HuH-7 (cell line): ENCODE measurements at regions not wholly inside any gene's neighbourhood (a gene's known extent, or its start where the extent isn't known, plus 50 kb on each side); places are given as distances from the start of the nearest gene placed in this dataset.
A peak's percentile ranks its signal among the peaks of the same experiment; 100 is the strongest.
"Not testable (repeated sequence)": the region's sequence is repeated elsewhere in the genome, so short reads cannot be mapped to it uniquely, and the experiment has no call there.

ENCODE experiments used
- DNase-seq: peaks from one replicate; pipeline ENCODE4 v3.0.0; 2011; ENCODE audit warnings: low spot score

DNA sequence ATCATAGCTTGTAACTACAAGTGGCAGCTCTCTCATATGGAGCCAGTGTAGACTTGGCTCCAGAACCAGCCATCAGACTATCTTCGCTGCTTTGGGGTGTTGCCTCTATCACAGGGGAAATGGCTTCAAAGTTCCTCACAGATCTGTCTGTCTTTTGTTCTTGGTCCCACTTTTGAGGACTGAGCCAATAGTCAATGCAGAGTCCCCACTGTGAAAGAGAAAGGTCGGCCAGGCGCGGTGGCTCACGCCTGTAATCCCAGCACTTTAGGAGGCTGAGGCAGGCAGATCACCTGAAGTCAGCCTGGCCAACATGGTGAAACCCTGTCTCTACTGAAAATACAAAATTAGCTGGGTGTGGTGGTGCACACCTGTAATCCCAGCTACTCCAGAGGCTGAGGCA lies 86.9 kb upstream of the FZD7 start:
- not testable (repeated sequence) for DNase-seq

DNA sequence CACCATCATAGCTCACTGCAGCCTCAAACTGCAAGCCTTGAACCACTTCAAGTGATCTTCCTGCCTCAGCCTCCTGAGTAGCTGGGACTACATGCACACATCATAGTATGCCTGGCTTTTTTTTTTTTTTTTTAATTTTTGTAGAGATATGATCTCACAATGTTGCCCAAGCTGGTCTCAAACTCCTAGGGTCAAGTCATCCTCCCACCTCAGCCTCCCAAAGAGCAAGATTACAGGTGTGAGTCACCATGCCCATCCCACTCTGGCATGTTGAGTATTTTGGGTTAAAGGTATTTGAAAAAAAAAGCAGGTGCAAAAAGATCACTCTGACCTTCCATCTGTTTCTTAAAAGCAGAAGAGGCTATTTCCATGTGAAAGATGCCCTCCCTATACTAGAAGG lies 86.4 kb upstream of the FZD7 start:
- no peak for DNase-seq

DNA sequence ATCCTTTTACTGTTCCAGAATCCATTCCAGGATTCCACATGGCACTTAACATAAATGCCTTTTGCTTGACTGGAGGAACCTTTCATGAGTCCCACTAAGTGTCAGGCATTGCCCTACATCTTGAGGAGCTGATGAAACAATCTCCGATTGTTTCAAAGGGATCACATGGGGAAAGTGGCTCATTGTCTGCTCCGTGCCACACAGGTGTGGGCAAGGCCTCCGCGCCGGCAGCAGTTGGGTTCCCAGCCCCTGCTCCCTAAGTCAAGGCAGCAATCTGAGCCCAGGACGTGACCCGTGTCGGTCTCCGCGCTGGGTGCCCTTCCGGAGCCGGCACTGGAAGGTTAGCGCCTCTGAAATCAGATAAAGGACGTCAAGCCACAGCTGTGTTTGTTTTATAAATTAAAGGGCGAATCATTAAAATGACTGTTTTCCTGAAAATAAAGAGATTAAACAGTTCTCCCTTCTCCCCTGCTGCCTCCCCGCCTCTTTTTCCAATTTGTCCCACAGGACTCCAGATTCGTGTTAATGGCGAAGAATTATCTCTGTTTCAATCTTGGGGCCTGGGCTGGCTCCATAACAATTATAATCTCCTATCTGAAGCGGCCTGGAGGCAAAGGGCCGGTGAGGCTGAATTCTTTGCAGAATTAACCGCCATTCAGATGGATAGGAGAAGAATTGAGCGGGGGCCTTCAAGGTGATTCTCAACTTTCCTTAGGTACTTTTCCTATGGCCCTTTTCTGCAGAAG lies 84.3 kb upstream of the FZD7 start:
- DNase-seq, result no peak

GRCh38 chr2:201949927-201950246 lies 83.8 kb upstream of the FZD7 start:
- no peak for DNase-seq

- DNase-seq, result no peak
These were observed 83.0 kb upstream of the FZD7 start for GRCh38 chr2:201950606-201951005.

- no peak for DNase-seq
These were observed 81.5 kb upstream of the FZD7 start for GRCh38 chr2:201952187-201952586.

DNA sequence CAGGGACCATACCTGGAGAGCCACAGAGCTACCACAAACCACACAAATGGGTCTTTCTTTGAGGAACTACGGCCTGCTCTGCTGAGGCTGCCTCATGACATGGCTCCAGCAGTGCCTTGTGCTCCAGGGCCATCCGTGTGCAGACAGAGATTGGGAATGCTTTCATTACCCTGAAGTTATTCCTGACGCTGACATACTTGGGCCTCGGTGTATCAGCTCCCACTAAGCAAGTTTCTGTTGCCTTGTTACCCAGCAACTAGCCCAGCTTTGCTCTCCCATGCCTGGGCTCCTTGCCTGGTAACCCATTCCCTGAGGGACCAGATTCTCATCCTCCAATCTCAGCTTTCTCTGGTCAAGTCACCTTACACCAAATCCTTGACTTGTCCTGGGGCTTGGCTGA lies 80.3 kb upstream of the FZD7 start:
- no peak for DNase-seq

GRCh38 chr2:201953880-201954279 lies 79.8 kb upstream of the FZD7 start:
- DNase-seq, result no peak

DNA sequence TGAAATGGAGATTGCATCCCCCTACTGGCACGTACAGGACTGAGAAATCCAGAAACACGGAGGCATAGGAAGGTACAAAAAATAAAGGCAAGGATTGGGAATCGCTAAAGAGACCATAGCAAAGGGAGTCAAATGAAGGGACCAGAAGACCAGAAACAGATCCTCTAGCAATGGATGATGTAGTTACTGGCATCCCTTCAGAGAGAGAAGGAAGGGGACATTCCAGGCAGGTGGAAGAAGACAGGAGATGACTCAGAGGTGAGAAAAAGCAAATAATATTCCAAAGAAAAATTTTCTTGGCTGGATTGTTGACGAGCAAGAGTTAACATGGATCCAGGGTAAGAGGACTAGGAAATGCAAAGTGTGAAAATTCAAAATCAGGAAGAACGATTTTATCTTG lies 78.4 kb upstream of the FZD7 start:
- DNase-seq, result no peak

DNA sequence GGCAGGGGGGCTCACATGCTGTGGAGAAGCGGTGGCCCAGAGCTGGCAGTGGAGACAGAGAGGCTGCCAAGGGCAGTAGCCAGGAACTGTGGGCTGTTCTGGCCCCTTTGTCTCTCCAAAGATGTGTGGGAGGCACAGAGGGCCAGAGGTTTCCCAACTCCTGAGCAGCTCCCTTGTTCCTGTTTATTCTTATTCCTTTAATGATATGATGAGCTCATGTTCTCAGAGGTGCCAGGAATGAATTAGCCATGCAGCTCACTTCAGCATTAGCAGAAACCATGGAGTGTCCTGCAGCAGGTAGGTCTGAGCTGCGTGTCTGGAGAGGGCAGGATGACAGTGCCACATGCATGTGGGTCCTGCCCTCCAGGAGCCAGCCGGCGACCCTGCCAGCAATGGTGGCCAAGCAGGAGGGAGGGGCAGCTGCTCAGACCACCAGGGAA lies 77.9 kb upstream of the FZD7 start:
- no peak for DNase-seq

GRCh38 chr2:201956361-201956760 lies 77.3 kb upstream of the FZD7 start:
- DNase-seq, result no peak

- DNase-seq, result no peak
These were observed 76.6 kb upstream of the FZD7 start for GRCh38 chr2:201957091-201957490.

GRCh38 chr2:201959198-201959597 lies 74.5 kb upstream of the FZD7 start:
- no peak for DNase-seq

DNA sequence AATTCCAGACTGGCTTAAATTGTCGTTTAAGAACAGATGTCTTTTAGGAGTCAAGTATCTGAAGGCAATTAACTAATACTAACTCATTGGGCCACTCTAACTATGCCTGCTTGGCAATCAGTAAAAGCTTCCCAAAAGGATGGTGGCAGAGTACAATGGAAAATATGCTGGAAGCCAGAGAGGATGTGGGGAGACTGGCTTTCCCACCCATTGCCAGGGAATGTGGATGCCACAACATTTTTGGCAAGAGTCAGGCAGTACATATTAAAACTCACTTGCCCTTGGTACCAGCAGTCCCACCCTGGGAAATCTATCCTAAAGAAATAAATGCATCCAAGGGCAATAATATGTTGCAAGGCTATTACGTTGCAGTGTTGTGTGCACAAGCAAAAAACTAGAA lies 74.0 kb upstream of the FZD7 start:
- no peak for DNase-seq

DNA sequence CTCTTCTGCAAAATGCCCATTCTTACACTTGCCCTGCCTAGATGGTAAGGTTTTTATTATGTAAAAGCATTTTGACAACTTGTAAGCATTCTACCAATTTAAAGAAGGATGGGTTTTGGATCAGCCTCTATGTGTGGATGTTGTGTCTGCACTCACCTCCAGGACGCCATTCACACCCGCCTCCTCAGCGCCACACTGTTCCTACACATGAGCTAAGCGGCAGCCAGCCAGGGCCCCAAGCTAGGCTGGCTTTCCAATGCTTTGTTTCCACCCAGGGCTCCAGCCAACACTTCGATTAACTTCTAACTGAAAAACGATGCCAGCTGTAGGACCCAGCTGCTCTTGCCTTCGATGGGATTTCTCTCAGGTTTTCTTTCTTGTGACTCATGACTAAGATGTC lies 73.3 kb upstream of the FZD7 start:
- DNase-seq, result no peak

GRCh38 chr2:201961401-201961800 lies 72.3 kb upstream of the FZD7 start:
- no peak for DNase-seq

DNA sequence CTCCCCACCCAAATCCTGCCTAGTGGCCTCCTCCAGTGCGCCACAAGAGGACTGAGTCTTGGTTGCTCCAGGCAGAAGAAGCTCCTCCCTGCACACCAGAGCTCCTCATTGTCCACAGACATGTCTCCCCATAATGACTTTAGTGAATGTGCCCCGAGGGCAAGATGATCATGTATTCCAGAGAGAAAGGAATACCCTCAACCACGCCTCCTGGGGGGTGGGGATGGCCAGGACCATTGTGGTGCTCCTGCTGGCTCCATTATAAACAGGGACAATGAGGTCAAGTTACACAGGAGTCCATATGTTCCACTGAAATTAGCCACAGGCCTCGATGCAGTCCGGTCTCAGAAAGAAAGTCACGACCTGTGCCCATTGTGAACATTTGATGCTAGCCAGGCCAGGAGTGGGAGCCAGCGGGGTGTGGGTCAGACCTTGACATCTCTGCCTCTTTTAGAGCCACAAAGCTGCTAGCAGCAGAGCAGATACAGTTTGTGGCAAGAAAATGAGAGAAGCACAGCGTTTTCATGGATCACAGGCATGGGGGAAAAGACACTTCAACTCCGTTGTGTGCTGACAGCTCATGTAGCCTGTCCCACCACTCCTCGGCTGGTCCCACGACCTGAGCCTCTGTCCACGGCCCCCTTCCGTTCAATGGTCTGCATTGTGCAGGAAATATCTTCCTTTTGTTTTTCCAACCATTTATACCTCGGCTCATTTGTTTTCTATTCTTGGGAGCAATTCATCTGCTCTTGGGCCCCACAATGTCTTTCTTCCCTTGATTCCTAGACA lies 70.7 kb upstream of the FZD7 start:
- DNase-seq, result no peak

GRCh38 chr2:201964011-201964410 lies 69.6 kb upstream of the FZD7 start:
- no peak for DNase-seq

- DNase-seq, result no peak
These were observed 68.9 kb upstream of the FZD7 start for GRCh38 chr2:201964631-201965206.

- DNase-seq, result peak; percentile 35
These were observed 68.1 kb upstream of the FZD7 start for GRCh38 chr2:201965550-201965949.

- no peak for DNase-seq
These were observed 66.8 kb upstream of the FZD7 start for GRCh38 chr2:201966691-201967438.

- DNase-seq, result no peak
These were observed 65.6 kb upstream of the FZD7 start for GRCh38 chr2:201968050-201968449.

DNA sequence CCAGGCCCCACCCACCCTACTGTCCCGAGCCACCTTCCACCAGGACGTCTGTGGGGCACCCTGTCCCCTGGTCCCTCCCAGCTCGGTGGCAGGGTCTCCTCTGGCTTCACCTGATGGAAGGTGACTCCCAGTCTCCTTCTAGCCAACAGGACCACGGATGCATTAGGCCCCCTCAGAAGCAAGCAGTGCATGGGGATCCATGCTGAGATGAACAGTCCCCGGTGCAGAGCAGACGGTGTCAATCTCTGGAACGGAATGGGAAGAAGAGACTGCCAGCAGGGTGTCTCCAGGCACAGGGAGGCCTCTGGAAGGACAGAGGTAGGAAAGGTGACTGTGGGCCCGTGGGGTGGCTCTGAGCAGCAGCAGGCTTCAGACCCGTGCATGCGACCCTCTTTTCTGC lies 65.2 kb upstream of the FZD7 start:
- DNase-seq, result no peak
